BLaER1 treated with 17β-estradiol and CSF1 and Interleukin-3, amounts not matched to agents 10 nM and 100 nM (cell line): ENCODE measurements at regions not wholly inside any gene's neighbourhood (a gene's known extent, or its start where the extent isn't known, plus 50 kb on each side); places are given as distances from the start of the nearest gene placed in this dataset.
"Not testable (repeated sequence)": the region's sequence is repeated elsewhere in the genome, so short reads cannot be mapped to it uniquely, and the experiment has no call there.

Experiments used
- H3K27ac ChIP-seq, 11 experiments: shearing (Covaris generic); formaldehyde crosslinking; 2 replicates each; pipeline ENCODE4 v1.8.1; 2022
- H3K27me3 ChIP-seq, 11 experiments: shearing (Covaris generic); formaldehyde crosslinking; 2 replicates each; pipeline ENCODE4 v1.8.1; 2022
- H3K36me3 ChIP-seq, 11 experiments: shearing (Covaris generic); formaldehyde crosslinking; 2 replicates each; pipeline ENCODE4 v1.8.1; 2022
- H3K4me1 ChIP-seq, 10 experiments: shearing (Covaris generic); formaldehyde crosslinking; 2 replicates each; pipeline ENCODE4 v1.8.1; 2022
- H3K4me2 ChIP-seq, 11 experiments: shearing (Covaris generic); formaldehyde crosslinking; 2 replicates each; pipeline ENCODE4 v1.8.1; 2022
- H3K4me3 ChIP-seq, 10 experiments: shearing (Covaris generic); formaldehyde crosslinking; 2 replicates each; pipeline ENCODE4 v1.8.1; 2022
- H3K9ac ChIP-seq, 11 experiments: shearing (Covaris generic); formaldehyde crosslinking; 2 replicates each; pipeline ENCODE4 v1.8.1; 2022
- H3K9me3 ChIP-seq, 11 experiments: shearing (Covaris generic); formaldehyde crosslinking; replicated peaks in 1 of 11; 2 replicates each; pipeline ENCODE4 v1.8.1; 2022
- H4K20me1 ChIP-seq, 11 experiments: shearing (Covaris generic); formaldehyde crosslinking; 2 replicates each; pipeline ENCODE4 v1.8.1; 2022

DNA sequence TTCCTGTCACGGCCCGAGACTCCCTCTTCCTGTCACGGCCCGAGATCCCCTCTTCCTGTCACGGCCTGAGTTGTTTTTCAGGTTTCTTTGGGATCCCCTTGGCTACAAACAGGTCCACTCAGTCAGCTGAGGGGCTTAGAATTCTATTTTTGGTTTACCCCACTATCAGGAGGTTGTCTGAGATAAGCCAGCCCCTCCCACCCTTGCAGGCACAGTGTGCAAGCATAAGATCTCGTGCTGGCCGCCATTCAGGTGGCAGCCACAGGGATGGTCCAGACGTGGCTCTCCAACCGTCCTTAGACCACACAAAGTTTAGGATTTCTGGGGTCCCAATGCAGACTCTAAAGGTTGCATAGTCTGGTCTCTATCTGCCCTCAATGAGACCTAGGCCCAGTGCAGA, 186.0 kb upstream of the PLCXD1 start:
- H4K20me1 ChIP-seq, H3K4me2 ChIP-seq, H3K4me1 ChIP-seq, H3K4me3 ChIP-seq, H3K9me3 ChIP-seq, H3K36me3 ChIP-seq, H3K9ac ChIP-seq, H3K27me3 ChIP-seq: not testable (repeated sequence)
- peak overlapping the region in 9 of 11 experiments; percentile 33 to 63 (median 54); a peak in 12 of 22 replicates for H3K27ac ChIP-seq
